ENCODE measurements at regions not wholly inside any gene's neighbourhood (a gene's known extent, or its start where the extent isn't known, plus 50 kb on each side); places are given as distances from the start of the nearest gene placed in this dataset.
A peak's percentile ranks its signal among the peaks of the same experiment; 100 is the strongest.

- FAIRE-seq (no peak), ATAC-seq (peak; percentile 58), DNase-seq (ENCODE audit: low read depth, low spot score) (no peak)
- H3K27ac ChIP-seq (ENCODE audit: control insufficient read depth, insufficient read depth) = no peak overlapping the region
- no peaks in the 10 kb centered on the region for H4K20me1 ChIP-seq (ENCODE audit: control insufficient read depth, insufficient read depth)
- ChIA-PET RAD21 (ENCODE audit: unreplicated experiment) (no interaction called here), CTCF (interaction anchor here (1.6 kb wide), 1 partner anchor 265 kb away, joined by 4 read pairs; no protein-coding TSS in a partner anchor), SMC1A (ENCODE audit: uncharacterized antibody, unreplicated experiment) (no interaction called here), POLR2A (no interaction called here)
- no peak for TF ChIP-seq SMAD1 (IDR thresholded peaks at IDR 0.05; ENCODE audit: low read depth, partially characterized antibody)
- peak; percentile 44; the same call in 1 of the 2 replicates for TF ChIP-seq RAD51 (IDR thresholded peaks at IDR 0.05)
- no TSS peak for BruUV-seq (replicated peaks)
- H3K4me2 ChIP-seq (ENCODE audit: control insufficient read depth, insufficient read depth) = no peak overlapping the region
- peaks cover 3% of the 10 kb centered on the region; the same call in 1 of the 2 replicates for H3K4me1 ChIP-seq (ENCODE audit: control insufficient read depth, insufficient read depth, low read length)
- WGBS (ENCODE audit: insufficient coverage, insufficient replicate concordance, low lambda C conversion rate, missing lambda C conversion rate) = 63% methylated on average over 4 of the region's 4 CpGs
- intact Hi-C loops (cut with micrococcal nuclease; ENCODE audit: unreplicated experiment) (no loop called here), in situ Hi-C loops (cut with MboI) (no loop called here)
- H3K36me3 ChIP-seq (ENCODE audit: control insufficient read depth in 2 of 2, insufficient read depth in 2 of 2, low read length in 1 of 2) = no peaks in the 10 kb centered on the region
- no peaks in the 10 kb centered on the region for H3K79me2 ChIP-seq (ENCODE audit: control insufficient read depth, insufficient read depth, low read length)
- H3K9ac ChIP-seq (ENCODE audit: control insufficient read depth, insufficient read depth, low read length) = no peak overlapping the region
- H3K27me3 ChIP-seq (replicated peaks in 1 of 2; ENCODE audit: control insufficient read depth in 2 of 2, insufficient read depth in 2 of 2, low read length in 1 of 2) = no peaks in the 10 kb centered on the region
- no peaks in the 10 kb centered on the region for H3K9me3 ChIP-seq (replicated peaks; ENCODE audit: control insufficient read depth, insufficient read depth, low read length)
- H2AFZ ChIP-seq (ENCODE audit: control insufficient read depth, low read depth, low read length) = no peak overlapping the region
- H3K4me3 ChIP-seq = no peak overlapping the region
These were observed 70.5 kb upstream of the IRF2 start for GRCh38 chr4:184544788-184545409.

- TF ChIP-seq RAD51 (IDR thresholded peaks at IDR 0.05) (no peak), CTCF (IDR thresholded peaks at IDR 0.05 in 2 of 3, conservative IDR thresholded peaks at IDR 0.05 in 1 of 3; ENCODE audit: control insufficient read depth in 2 of 3, extremely low read depth in 1 of 3, insufficient read depth in 1 of 3, low read depth in 3 of 3, low read length in 3 of 3) (no peak), RBBP5 (conservative IDR thresholded peaks at IDR 0.05) (no peak), HDAC2 (IDR thresholded peaks at IDR 0.05) (no peak), ESRRA (IDR thresholded peaks at IDR 0.05; ENCODE audit: low read length) (no peak), USF1 (IDR thresholded peaks at IDR 0.05; ENCODE audit: borderline replicate concordance, extremely low read length, insufficient read depth, low read depth, low read length) (no peak), ZBED1 (IDR thresholded peaks at IDR 0.05; ENCODE audit: borderline replicate concordance) (no peak)
- SMC1A ChIA-PET (ENCODE audit: uncharacterized antibody, unreplicated experiment) = no interaction called here
- no peak for FAIRE-seq
These were observed 67.6 kb upstream of the IRF2 start for GRCh38 chr4:184541907-184542306.

More at GRCh38 chr4:184541907-184542306, 67.6 kb upstream of the IRF2 start:
- ChIA-PET CTCF (interaction anchor here (1.4 kb wide), 1 partner anchor 254 kb away, joined by 3 read pairs; no protein-coding TSS in a partner anchor), RAD21 (ENCODE audit: unreplicated experiment) (no interaction called here), POLR2A (no interaction called here)
- no peaks in the 10 kb centered on the region for H3K27me3 ChIP-seq (replicated peaks in 1 of 2; ENCODE audit: control insufficient read depth in 2 of 2, insufficient read depth in 2 of 2, low read length in 1 of 2)
- H3K4me2 ChIP-seq (ENCODE audit: control insufficient read depth, insufficient read depth) = no peak overlapping the region
- H3K4me3 ChIP-seq = no peak overlapping the region
- in situ Hi-C loops (cut with MboI) = no loop called here
- no peak overlapping the region for H3K27ac ChIP-seq (ENCODE audit: control insufficient read depth, insufficient read depth)
- H3K36me3 ChIP-seq (ENCODE audit: control insufficient read depth in 2 of 2, insufficient read depth in 2 of 2, low read length in 1 of 2) = no peaks in the 10 kb centered on the region
- H3K9ac ChIP-seq (ENCODE audit: control insufficient read depth, insufficient read depth, low read length) = no peak overlapping the region
- H3K79me2 ChIP-seq (ENCODE audit: control insufficient read depth, insufficient read depth, low read length) = peaks cover 5% of the 10 kb centered on the region
- no peak overlapping the region for H2AFZ ChIP-seq (ENCODE audit: control insufficient read depth, low read depth, low read length)
- WGBS (ENCODE audit: insufficient coverage, insufficient replicate concordance, low lambda C conversion rate, missing lambda C conversion rate) = 77% methylated on average over 5 of the region's 5 CpGs
- no peaks in the 10 kb centered on the region for H3K9me3 ChIP-seq (replicated peaks; ENCODE audit: control insufficient read depth, insufficient read depth, low read length)
- BruUV-seq (replicated peaks) = no TSS peak
- intact Hi-C loops (cut with micrococcal nuclease; ENCODE audit: unreplicated experiment) = no loop called here
- peaks cover 3% of the 10 kb centered on the region for H3K4me1 ChIP-seq (ENCODE audit: control insufficient read depth, insufficient read depth, low read length)
- H4K20me1 ChIP-seq (ENCODE audit: control insufficient read depth, insufficient read depth) = no peaks in the 10 kb centered on the region
- DNase-seq (ENCODE audit: low read depth, low spot score) (no peak), ATAC-seq (no peak)

Data from GM12878 (cell line).